Inferior parietal cortex (tissue), 1 donor: ENCODE measurements at regions not wholly inside any gene's neighbourhood (a gene's known extent, or its start where the extent isn't known, plus 50 kb on each side); places are given as distances from the start of the nearest gene placed in this dataset.
A peak's percentile ranks its signal among the peaks of the same experiment; 100 is the strongest.

Source experiments
- DNase-seq: peaks from one replicate; pipeline ENCODE4 v3.0.0-alpha.2; 2016; ENCODE audit errors: extremely low spot score

- no peak for DNase-seq
Observed at GRCh38 chr10:78566284-78567111, 502.3 kb upstream of the ZMIZ1 start.

GRCh38 chr10:78567680-78568455, 500.9 kb upstream of the ZMIZ1 start:
- no peak for DNase-seq

- DNase-seq, result no peak
Observed at GRCh38 chr10:78568620-78569019, 500.1 kb upstream of the ZMIZ1 start.

GRCh38 chr10:78570633-78571235, 498.0 kb upstream of the ZMIZ1 start:
- DNase-seq, result no peak

- DNase-seq, result no peak
Observed at GRCh38 chr10:78571286-78571685, 497.5 kb upstream of the ZMIZ1 start.

- DNase-seq, result no peak
Observed at GRCh38 chr10:78571891-78572290, 496.9 kb upstream of the ZMIZ1 start.

- no peak for DNase-seq
Observed at GRCh38 chr10:78572565-78572964, 496.2 kb upstream of the ZMIZ1 start.

GRCh38 chr10:78574547-78574946, 494.2 kb upstream of the ZMIZ1 start:
- DNase-seq, result no peak

- no peak for DNase-seq
Observed at GRCh38 chr10:78575400-78575799, 493.4 kb upstream of the ZMIZ1 start.

GRCh38 chr10:78576276-78576675, 492.5 kb upstream of the ZMIZ1 start:
- DNase-seq, result no peak

GRCh38 chr10:78577712-78578111, 491.1 kb upstream of the ZMIZ1 start:
- DNase-seq, result no peak

GRCh38 chr10:78578929-78579328, 489.8 kb upstream of the ZMIZ1 start:
- peak; percentile 34 for DNase-seq

GRCh38 chr10:78579576-78579975, 489.2 kb upstream of the ZMIZ1 start:
- peak; percentile 57 for DNase-seq

- DNase-seq, result peak; percentile 91
Observed at GRCh38 chr10:78579995-78580394, 488.8 kb upstream of the ZMIZ1 start.

GRCh38 chr10:78581133-78581694, 487.6 kb upstream of the ZMIZ1 start:
- DNase-seq, result no peak

GRCh38 chr10:78582540-78582939, 486.2 kb upstream of the ZMIZ1 start:
- no peak for DNase-seq

GRCh38 chr10:78584266-78584665, 484.5 kb upstream of the ZMIZ1 start:
- no peak for DNase-seq

- no peak for DNase-seq
Observed at GRCh38 chr10:78584681-78585080, 484.1 kb upstream of the ZMIZ1 start.

GRCh38 chr10:78585952-78586351, 482.8 kb upstream of the ZMIZ1 start:
- DNase-seq, result no peak

GRCh38 chr10:78588194-78588811, 480.5 kb upstream of the ZMIZ1 start:
- DNase-seq, result no peak

- no peak for DNase-seq
Observed at GRCh38 chr10:78589687-78590086, 479.1 kb upstream of the ZMIZ1 start.

- DNase-seq, result no peak
Observed at GRCh38 chr10:78591066-78591465, 477.7 kb upstream of the ZMIZ1 start.
